Esophagus muscularis mucosa (tissue), 4 donors: ENCODE measurements at regions not wholly inside any gene's neighbourhood (a gene's known extent, or its start where the extent isn't known, plus 50 kb on each side); places are given as distances from the start of the nearest gene placed in this dataset.

Experiments used
- DNase-seq: peaks from one replicate; pipeline ENCODE4 v3.0.0-alpha.2; 2017; ENCODE audit errors: extremely low spot score
- H3K27ac ChIP-seq, 4 donors: fragments of 200-600 bp; sonication (generic); replicated peaks in 1 of 4; 1 replicate in 3 of 4; 2 replicates in 1 of 4; pipeline ENCODE4 v1.5.1; 2016 to 2019; ENCODE audit warnings: mild to moderate bottlenecking in 1 of 4
- H3K27me3 ChIP-seq, 4 donors: fragments of 200-600 bp; sonication (generic); one replicate each; pipeline versions ENCODE4 v1.5.1 to v1.6.0; 2016 to 2019
- H3K36me3 ChIP-seq, 4 donors: fragments of 200-600 bp; sonication (generic); one replicate each; pipeline ENCODE4 v1.5.1; 2016 to 2019
- H3K4me1 ChIP-seq, 4 donors: fragments of 200-600 bp; sonication (generic); one replicate each; pipeline ENCODE4 v1.5.1; 2016 to 2019
- H3K4me3 ChIP-seq, 4 donors: fragments of 200-600 bp; sonication (generic); 1 replicate in 2 of 4; 2 replicates in 2 of 4; pipeline ENCODE4 v1.5.1; 2016 to 2019; ENCODE audit warnings: mild to moderate bottlenecking in 4 of 4, moderate library complexity in 1 of 4
- H3K9me3 ChIP-seq, 4 donors: fragments of 200-600 bp; sonication (generic); 1 replicate in 3 of 4; 2 replicates in 1 of 4; pipeline ENCODE4 v1.5.1; 2016 to 2019
- CTCF ChIP-seq, 3 experiments: fragments of 200-600 bp in 2 of 3; fragments of 450-650 bp in 1 of 3; sonication (generic) in 2 of 3; IDR thresholded peaks; one replicate each; pipeline ENCODE4 v1.5.1; 2017 to 2019; ENCODE audit warnings: antibody characterized with exemption in 3 of 3, mild to moderate bottlenecking in 2 of 3, moderate library complexity in 1 of 3
- EP300 ChIP-seq: sonication (generic); formaldehyde crosslinking; IDR thresholded peaks from one replicate; pipeline ENCODE4 v1.6.1; 2017; ENCODE audit warnings: antibody characterized with exemption
- POLR2A ChIP-seq: fragments of 450-650 bp; IDR thresholded peaks from one replicate; pipeline ENCODE4 v1.6.1; 2017; ENCODE audit warnings: antibody characterized with exemption, moderate library complexity, mild to moderate bottlenecking, low read depth
- POLR2AphosphoS5 ChIP-seq, 2 donors: sonication (generic); formaldehyde crosslinking; IDR thresholded peaks; one replicate each; pipeline ENCODE4 v1.6.1; 2017; ENCODE audit warnings: antibody characterized with exemption in 2 of 2
- WGBS: methylation state at CpG from one replicate; pipeline ENCODE4 v1.1.5; 2018; 5-methylcytosine and 5-hydroxymethylcytosine counted together
- intact Hi-C: fragments of 100-400 bp; cut with DNase I; formaldehyde crosslinking; loops from one replicate; pipeline ENCODE4 v1.15.1; 2023

- no peaks in the 10 kb centered on the region for H3K27me3 ChIP-seq
These were observed 326.0 kb downstream of the CRPPA start for GRCh38 chr7:16095171-16095950.

GRCh38 chr7:16094651-16095050, 326.7 kb downstream of the CRPPA start:
- intact Hi-C loops: no loop called here
- H3K27me3 ChIP-seq: no peaks in the 10 kb centered on the region

More at GRCh38 chr7:16095171-16095950, 326.0 kb downstream of the CRPPA start:
- Histone ChIP-seq H3K27ac (no peak overlapping the region), H3K4me1 (peaks cover 6 to 20% (median 9%) of the 10 kb centered on the region in 4 donors), H3K9me3 (no peaks in the 10 kb centered on the region), H3K4me3 (no peak overlapping the region), H3K36me3 (no peaks in the 10 kb centered on the region)
- intact Hi-C loops: no loop called here
- 46% methylated on average over 3 of the region's 3 CpGs for WGBS
- TF ChIP-seq EP300: no peak
- TF ChIP-seq CTCF (IDR thresholded peaks at IDR 0.05): no peak
- no peak for TF ChIP-seq POLR2A
- TF ChIP-seq POLR2AphosphoS5 (IDR thresholded peaks at IDR 0.05): no peak
- DNase-seq: no peak

GRCh38 chr7:16092711-16093110, 328.6 kb downstream of the CRPPA start:
- 81% methylated on average over 2 of the region's 2 CpGs for WGBS
- H3K4me1 ChIP-seq: peaks cover 6 to 18% (median 9%) of the 10 kb centered on the region in 4 donors
- no peak overlapping the region for H3K4me3 ChIP-seq
- H3K27ac ChIP-seq: no peak overlapping the region
- TF ChIP-seq EP300: no peak
- no peak for DNase-seq
- H3K27me3 ChIP-seq: no peaks in the 10 kb centered on the region
- H3K36me3 ChIP-seq: no peaks in the 10 kb centered on the region
- no peaks in the 10 kb centered on the region for H3K9me3 ChIP-seq
- intact Hi-C loops: no loop called here

More at GRCh38 chr7:16094651-16095050, 326.7 kb downstream of the CRPPA start:
- no peak overlapping the region for H3K4me3 ChIP-seq
- no peak for DNase-seq
- no peaks in the 10 kb centered on the region for H3K36me3 ChIP-seq
- 87% methylated on average over 2 of the region's 2 CpGs for WGBS
- no peak for TF ChIP-seq POLR2AphosphoS5 (IDR thresholded peaks at IDR 0.05)
- no peak for TF ChIP-seq EP300
- no peak for TF ChIP-seq POLR2A
- no peak for TF ChIP-seq CTCF (IDR thresholded peaks at IDR 0.05)
- no peaks in the 10 kb centered on the region for H3K9me3 ChIP-seq
- H3K4me1 ChIP-seq: peaks cover 6 to 20% (median 9%) of the 10 kb centered on the region in 4 donors
- H3K27ac ChIP-seq: no peak overlapping the region

GRCh38 chr7:16091701-16092310, 329.5 kb downstream of the CRPPA start:
- Histone ChIP-seq H3K4me1 (peaks cover 6 to 18% (median 9%) of the 10 kb centered on the region in 4 donors), H3K36me3 (no peaks in the 10 kb centered on the region), H3K4me3 (no peak overlapping the region), H3K27ac (no peak overlapping the region), H3K27me3 (no peaks in the 10 kb centered on the region), H3K9me3 (no peaks in the 10 kb centered on the region)
- no peak for TF ChIP-seq POLR2A
- no peak for TF ChIP-seq EP300
- TF ChIP-seq POLR2AphosphoS5 (IDR thresholded peaks at IDR 0.05): no peak
- no peak for TF ChIP-seq CTCF (IDR thresholded peaks at IDR 0.05)
- 61% methylated on average over 5 of the region's 5 CpGs for WGBS
- intact Hi-C loops: no loop called here
- DNase-seq: no peak

GRCh38 chr7:16089801-16090200, 331.5 kb downstream of the CRPPA start:
- Histone ChIP-seq H3K27me3 (no peaks in the 10 kb centered on the region), H3K27ac (no peak overlapping the region), H3K36me3 (no peaks in the 10 kb centered on the region), H3K4me3 (no peak overlapping the region), H3K9me3 (no peaks in the 10 kb centered on the region), H3K4me1 (peaks cover 0 to 7% (median 0%) of the 10 kb centered on the region in 4 donors)
- no peak for TF ChIP-seq POLR2A
- TF ChIP-seq EP300: no peak
- no peak for TF ChIP-seq CTCF (IDR thresholded peaks at IDR 0.05)
- no peak for TF ChIP-seq POLR2AphosphoS5 (IDR thresholded peaks at IDR 0.05)
- WGBS: 95% methylated on average over 3 of the region's 3 CpGs
- no peak for DNase-seq
- intact Hi-C loops: no loop called here
